ENCODE measurements at regions not wholly inside any gene's neighbourhood (a gene's known extent, or its start where the extent isn't known, plus 50 kb on each side); places are given as distances from the start of the nearest gene placed in this dataset.

- TF ChIP-seq REST (IDR thresholded peaks at IDR 0.05) (no peak), FOXA1 (IDR thresholded peaks at IDR 0.05) (no peak), GABPA (IDR thresholded peaks at IDR 0.05 in 1 of 2, conservative IDR thresholded peaks at IDR 0.05 in 1 of 2) (no peak), HNF4A (conservative IDR thresholded peaks at IDR 0.05) (no peak), YY1 (IDR thresholded peaks at IDR 0.05) (no peak), EGR1 (IDR thresholded peaks at IDR 0.05; ENCODE audit: low read depth in 2 of 2) (no peak)
Observed at GRCh38 chr10:20630092-20630643, 266.9 kb downstream of the NEBL start (continued).

GRCh38 chr10:20627946-20628507 lies 269.1 kb downstream of the NEBL start:
- Histone ChIP-seq H3K27me3 (ENCODE audit: control insufficient read depth in 4 of 4, insufficient read depth in 4 of 4, low read length in 3 of 4) (no peaks in the 10 kb centered on the region), H3K4me3 (ENCODE audit: low read depth in 1 of 3, low read length in 3 of 3) (no peak overlapping the region), H3K27ac (ENCODE audit: low read depth in 1 of 2, low read length in 2 of 2) (no peak overlapping the region), H3K9ac (ENCODE audit: low read depth in 1 of 2, low read length in 2 of 2) (no peak overlapping the region), H3K9me3 (ENCODE audit: control insufficient read depth in 4 of 4, low read length in 3 of 4) (no peaks in the 10 kb centered on the region), H3K4me1 (ENCODE audit: control insufficient read depth in 4 of 4, insufficient read depth in 4 of 4, low read length in 3 of 4) (no peaks in the 10 kb centered on the region), H3K36me3 (ENCODE audit: control insufficient read depth in 4 of 4, insufficient read depth in 3 of 4, low read depth in 1 of 4, low read length in 3 of 4) (no peaks in the 10 kb centered on the region)
- TF ChIP-seq SP1 (IDR thresholded peaks at IDR 0.05) (no peak), NR2F2 (IDR thresholded peaks at IDR 0.05) (no peak), HNF4G (IDR thresholded peaks at IDR 0.05) (no peak), JUND (IDR thresholded peaks at IDR 0.05) (no peak), RXRA (IDR thresholded peaks at IDR 0.05) (no peak), FOXA2 (IDR thresholded peaks at IDR 0.05) (no peak)
- WGBS = 58% methylated on average over 3 of the region's 3 CpGs
- DNase-seq (ENCODE audit: low spot score) = no peak

GRCh38 chr10:20627087-20627486 lies 270.0 kb downstream of the NEBL start:
- Histone ChIP-seq H3K9me3 (ENCODE audit: control insufficient read depth in 4 of 4, low read length in 3 of 4) (no peaks in the 10 kb centered on the region), H3K4me1 (ENCODE audit: control insufficient read depth in 4 of 4, insufficient read depth in 4 of 4, low read length in 3 of 4) (no peaks in the 10 kb centered on the region), H3K9ac (ENCODE audit: low read depth in 1 of 2, low read length in 2 of 2) (no peak overlapping the region), H3K36me3 (ENCODE audit: control insufficient read depth in 4 of 4, insufficient read depth in 3 of 4, low read depth in 1 of 4, low read length in 3 of 4) (no peaks in the 10 kb centered on the region), H3K27ac (ENCODE audit: low read depth in 1 of 2, low read length in 2 of 2) (no peak overlapping the region), H3K27me3 (ENCODE audit: control insufficient read depth in 4 of 4, insufficient read depth in 4 of 4, low read length in 3 of 4) (no peaks in the 10 kb centered on the region), H3K4me3 (ENCODE audit: low read depth in 1 of 3, low read length in 3 of 3) (no peak overlapping the region)
- no peak for TF ChIP-seq SP1 (IDR thresholded peaks at IDR 0.05)
- TF ChIP-seq HNF4G (IDR thresholded peaks at IDR 0.05) = no peak
- no peak for TF ChIP-seq RXRA (IDR thresholded peaks at IDR 0.05)
- TF ChIP-seq CTCF (IDR thresholded peaks at IDR 0.05; ENCODE audit: low read depth, low read length, missing input control) = no peak
- no peak for TF ChIP-seq ZBTB33 (IDR thresholded peaks at IDR 0.05)
- no peak for TF ChIP-seq TAF1 (conservative IDR thresholded peaks at IDR 0.05)
- no peak for TF ChIP-seq MAX (IDR thresholded peaks at IDR 0.05)
- no peak for TF ChIP-seq ATF3 (IDR thresholded peaks at IDR 0.05)
- TF ChIP-seq EGR1 (IDR thresholded peaks at IDR 0.05; ENCODE audit: low read depth in 2 of 2) = no peak
- TF ChIP-seq YY1 (IDR thresholded peaks at IDR 0.05) = no peak
- TF ChIP-seq NR2F2 (IDR thresholded peaks at IDR 0.05) = no peak
- no peak for TF ChIP-seq FOXA2 (IDR thresholded peaks at IDR 0.05)
- 68% methylated on average over 1 of the region's 1 CpG for WGBS
- no peak for DNase-seq (ENCODE audit: low spot score)

Measured in liver (tissue), 8 donors.